IMR-90 (cell line): ENCODE measurements at regions not wholly inside any gene's neighbourhood (a gene's known extent, or its start where the extent isn't known, plus 50 kb on each side); places are given as distances from the start of the nearest gene placed in this dataset.

Experiments used
- BHLHE40 ChIP-seq: fragments of 150-350 bp; IDR thresholded peaks from 2 replicates; pipeline ENCODE4 v1.6.1; 2016; ENCODE audit warnings: mild to moderate bottlenecking, low read depth, low read length
- CEBPB ChIP-seq: IDR thresholded peaks from 2 replicates; pipeline ENCODE4 v1.6.1; 2012; ENCODE audit warnings: low read depth, low read length, improper control_type of control experiment
- CTCF ChIP-seq: conservative IDR thresholded peaks from 2 replicates; pipeline ENCODE4 v1.5.1; 2012; ENCODE audit warnings: mild to moderate bottlenecking, low read depth, low read length, improper control_type of control experiment
- ELK1 ChIP-seq: fragments of 150-350 bp; IDR thresholded peaks from 2 replicates; pipeline ENCODE4 v1.6.1; 2016; ENCODE audit warnings: low read depth, mild to moderate bottlenecking, low read length, moderate library complexity, borderline replicate concordance
- FOS ChIP-seq: fragments of 150-350 bp; IDR thresholded peaks from 2 replicates; pipeline ENCODE4 v1.6.1; 2016; ENCODE audit warnings: low read depth, low read length
- MAFK ChIP-seq: IDR thresholded peaks from 2 replicates; pipeline ENCODE4 v1.6.1; 2012; ENCODE audit warnings: low read depth, low read length, improper control_type of control experiment
- MXI1 ChIP-seq: IDR thresholded peaks from 2 replicates; pipeline ENCODE4 v1.6.1; 2012; ENCODE audit warnings: low read depth, mild to moderate bottlenecking, low read length, moderate library complexity, borderline replicate concordance
- POLR2A ChIP-seq: IDR thresholded peaks from 2 replicates; pipeline ENCODE4 v1.6.1; 2012; ENCODE audit warnings: mild to moderate bottlenecking, low read depth, low read length
- RAD21 ChIP-seq: IDR thresholded peaks from 2 replicates; pipeline ENCODE4 v1.6.1; 2012; ENCODE audit warnings: low read length, improper control_type of control experiment
- RFX5 ChIP-seq: IDR thresholded peaks from 2 replicates; pipeline ENCODE4 v1.8.0; 2012; ENCODE audit warnings: low read depth, mild to moderate bottlenecking, low read length, moderate library complexity
- SMC3 ChIP-seq: fragments of 150-350 bp; IDR thresholded peaks from 2 replicates; pipeline ENCODE4 v1.6.1; 2016; ENCODE audit warnings: low read depth, mild to moderate bottlenecking, antibody characterized with exemption, low read length, moderate library complexity

- TF ChIP-seq POLR2A: no peak
- no peak for TF ChIP-seq CTCF
- no peak for TF ChIP-seq MAFK
- TF ChIP-seq MXI1: no peak
- no peak for TF ChIP-seq RAD21
- no peak for TF ChIP-seq BHLHE40
- TF ChIP-seq FOS: no peak
- no peak for TF ChIP-seq RFX5
- TF ChIP-seq CEBPB: no peak
- TF ChIP-seq ELK1: no peak
- no peak for TF ChIP-seq SMC3
Observed at GRCh38 chr16:61148930-61149329, 887.3 kb downstream of the CDH8 start.
